Vagina (tissue), 2 donors: ENCODE measurements at regions not wholly inside any gene's neighbourhood (a gene's known extent, or its start where the extent isn't known, plus 50 kb on each side); places are given as distances from the start of the nearest gene placed in this dataset.

Experiments used
- DNase-seq, 2 donors: peaks; one replicate each; pipeline ENCODE4 v3.0.0-alpha.2; 2017; ENCODE audit errors: extremely low spot score in 2 of 2
- H3K27ac ChIP-seq: fragments of 200-600 bp; sonication (generic); one replicate; pipeline ENCODE4 v1.5.1; 2019
- H3K27me3 ChIP-seq: fragments of 200-600 bp; sonication (generic); one replicate; pipeline ENCODE4 v1.5.1; 2019
- H3K36me3 ChIP-seq, 2 donors: fragments of 200-600 bp; sonication (generic); one replicate each; pipeline ENCODE4 v1.5.1; 2017 to 2019
- H3K4me1 ChIP-seq: fragments of 200-600 bp; sonication (generic); one replicate; pipeline ENCODE4 v1.5.1; 2019
- H3K4me3 ChIP-seq, 2 donors: fragments of 200-600 bp; sonication (generic); 1 replicate in 1 of 2; 2 replicates in 1 of 2; pipeline ENCODE4 v1.5.1; 2016 to 2019
- H3K9me3 ChIP-seq: fragments of 200-600 bp; sonication (generic); one replicate; pipeline ENCODE4 v1.5.1; 2019
- CTCF ChIP-seq, 3 experiments: fragments of 450-650 bp in 2 of 3; fragments of 200-600 bp in 1 of 3; sonication (generic) in 1 of 3; IDR thresholded peaks; one replicate each; pipeline ENCODE4 v1.5.1; 2017 to 2019; ENCODE audit warnings: antibody characterized with exemption in 3 of 3, mild to moderate bottlenecking in 2 of 3, moderate library complexity in 2 of 3
- POLR2A ChIP-seq, 2 donors: fragments of 450-650 bp; IDR thresholded peaks; one replicate each; pipeline ENCODE4 v1.6.1; 2017; ENCODE audit warnings: antibody characterized with exemption in 2 of 2, mild to moderate bottlenecking in 2 of 2, moderate library complexity in 2 of 2
- POLR2AphosphoS5 ChIP-seq, 2 donors: sonication (generic); formaldehyde crosslinking; IDR thresholded peaks; one replicate each; pipeline ENCODE4 v1.9.0; 2017; ENCODE audit warnings: antibody characterized with exemption in 2 of 2, mild to moderate bottlenecking in 2 of 2, low read depth in 1 of 2; ENCODE audit not compliant: insufficient read depth in 1 of 2
- intact Hi-C: fragments of 100-400 bp; cut with DNase I; formaldehyde crosslinking; loops from one replicate; pipeline ENCODE4 v1.15.1; 2023

GRCh38 chr5:57734296-57734695 lies 251.7 kb upstream of the ACTBL2 start:
- Histone ChIP-seq H3K4me1 (peaks cover 22% of the 10 kb centered on the region), H3K27ac (no peak overlapping the region), H3K4me3 (no peak overlapping the region), H3K27me3 (no peaks in the 10 kb centered on the region), H3K9me3 (no peaks in the 10 kb centered on the region), H3K36me3 (no peaks in the 10 kb centered on the region)
- TF ChIP-seq POLR2AphosphoS5 (IDR thresholded peaks at IDR 0.05; ENCODE audit: insufficient read depth in 1 of 2, low read depth in 1 of 2) (no peak), CTCF (IDR thresholded peaks at IDR 0.05) (no peak), POLR2A (IDR thresholded peaks at IDR 0.05) (no peak)
- intact Hi-C loops: no loop called here
- no peak for DNase-seq

GRCh38 chr5:57727591-57727990 lies 245.0 kb upstream of the ACTBL2 start:
- intact Hi-C loops: no loop called here
- H3K27ac ChIP-seq: no peak overlapping the region
- no peaks in the 10 kb centered on the region for H3K36me3 ChIP-seq
- H3K4me3 ChIP-seq: no peak overlapping the region
- DNase-seq: no peak
- no peaks in the 10 kb centered on the region for H3K27me3 ChIP-seq
- H3K4me1 ChIP-seq: no peaks in the 10 kb centered on the region
- H3K9me3 ChIP-seq: peaks cover 3% of the 10 kb centered on the region
- TF ChIP-seq POLR2AphosphoS5 (IDR thresholded peaks at IDR 0.05; ENCODE audit: insufficient read depth in 1 of 2, low read depth in 1 of 2) (no peak), CTCF (IDR thresholded peaks at IDR 0.05) (no peak), POLR2A (IDR thresholded peaks at IDR 0.05) (no peak)

DNA sequence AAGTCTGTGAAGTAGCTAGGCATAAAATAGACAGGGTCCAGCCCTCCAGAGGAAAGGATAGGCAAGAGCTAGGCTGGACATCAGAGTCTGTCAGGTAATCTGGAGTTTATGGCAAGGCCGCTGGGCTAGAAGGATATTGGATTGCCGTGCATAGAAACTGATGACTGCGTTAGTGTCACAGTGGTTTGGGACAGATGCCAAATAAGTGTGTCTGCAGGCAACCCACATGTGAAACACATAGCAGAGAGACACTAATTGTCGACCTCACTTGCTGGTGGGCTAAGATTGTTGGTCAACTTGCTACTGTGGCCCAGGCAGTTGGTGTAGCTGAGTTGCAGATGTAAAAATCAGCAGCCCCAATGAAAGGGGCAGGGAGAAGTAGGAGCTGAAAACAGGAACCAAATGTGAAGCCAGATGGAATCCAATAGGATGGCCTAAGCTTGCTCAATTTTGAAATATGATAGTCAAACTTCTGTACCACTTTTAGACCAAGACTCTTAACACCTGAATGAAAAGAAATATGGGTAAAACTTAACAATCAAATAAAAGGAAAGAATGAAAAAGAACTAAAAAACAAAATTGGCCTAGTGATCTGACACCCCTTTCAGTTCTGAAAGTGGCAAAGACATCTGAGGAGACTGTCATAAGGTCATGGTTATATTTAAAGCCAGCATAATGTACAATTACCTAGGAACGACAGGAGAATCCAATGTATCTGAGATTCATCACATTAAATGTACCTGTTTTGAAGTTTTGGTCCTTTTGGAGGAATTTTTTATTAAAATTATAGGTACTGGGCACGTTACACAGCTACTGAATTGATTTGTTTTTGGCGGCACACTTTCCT lies 243.3 kb upstream of the ACTBL2 start:
- intact Hi-C loops: no loop called here
- no peak for TF ChIP-seq CTCF (IDR thresholded peaks at IDR 0.05)
- TF ChIP-seq POLR2AphosphoS5 (IDR thresholded peaks at IDR 0.05; ENCODE audit: insufficient read depth in 1 of 2, low read depth in 1 of 2): no peak
- no peak for TF ChIP-seq POLR2A (IDR thresholded peaks at IDR 0.05)
- no peak overlapping the region for H3K4me3 ChIP-seq
- H3K4me1 ChIP-seq: no peaks in the 10 kb centered on the region
- H3K36me3 ChIP-seq: no peaks in the 10 kb centered on the region
- H3K9me3 ChIP-seq: peaks cover 3% of the 10 kb centered on the region
- no peak for DNase-seq
- no peak overlapping the region for H3K27ac ChIP-seq
- no peaks in the 10 kb centered on the region for H3K27me3 ChIP-seq

DNA sequence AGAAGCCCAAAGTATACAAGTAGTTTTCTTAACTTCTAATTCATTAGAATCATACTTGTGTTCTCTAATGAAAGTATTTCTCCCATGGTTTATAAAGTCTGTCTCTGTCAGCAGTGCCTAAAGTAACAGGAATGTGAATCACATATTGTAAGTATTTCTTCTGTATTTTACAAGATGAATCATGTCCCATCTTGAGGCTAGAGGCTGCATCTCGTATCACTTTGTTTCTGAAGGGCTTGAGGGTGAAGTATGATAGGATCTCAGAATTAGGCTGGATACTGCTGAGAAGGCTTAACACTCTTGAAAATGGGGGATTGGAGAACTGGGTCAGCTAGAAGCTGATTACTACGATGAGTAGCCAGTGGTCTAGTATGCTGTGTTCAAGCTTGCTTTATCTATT lies 242.2 kb upstream of the ACTBL2 start:
- no peaks in the 10 kb centered on the region for H3K36me3 ChIP-seq
- intact Hi-C loops: no loop called here
- H3K4me1 ChIP-seq: no peaks in the 10 kb centered on the region
- H3K27me3 ChIP-seq: no peaks in the 10 kb centered on the region
- TF ChIP-seq POLR2A (IDR thresholded peaks at IDR 0.05) (no peak), CTCF (IDR thresholded peaks at IDR 0.05) (no peak), POLR2AphosphoS5 (IDR thresholded peaks at IDR 0.05; ENCODE audit: insufficient read depth in 1 of 2, low read depth in 1 of 2) (no peak)
- H3K9me3 ChIP-seq: peaks cover 3% of the 10 kb centered on the region
- H3K4me3 ChIP-seq: no peak overlapping the region
- no peak overlapping the region for H3K27ac ChIP-seq
- no peak for DNase-seq

DNA sequence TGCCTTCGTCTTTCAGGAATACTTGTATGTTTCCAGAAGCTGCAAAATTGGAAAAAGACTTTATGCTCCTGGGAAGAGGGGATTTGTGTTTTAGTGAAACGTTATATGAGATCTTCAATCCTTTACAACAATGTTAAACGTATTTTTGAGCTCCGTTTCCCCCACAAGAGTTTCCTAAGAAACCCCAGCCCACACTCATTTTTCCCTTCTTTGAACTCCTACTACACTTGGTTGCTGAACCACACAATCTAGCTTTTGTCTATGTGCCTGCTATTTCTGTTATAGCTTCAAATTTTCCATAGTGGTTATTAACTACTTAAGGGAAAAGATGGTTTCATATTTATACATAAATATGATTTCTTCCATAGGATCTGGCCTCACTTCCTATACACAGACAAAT lies 238.6 kb upstream of the ACTBL2 start:
- Histone ChIP-seq H3K4me1 (no peaks in the 10 kb centered on the region), H3K4me3 (no peak overlapping the region), H3K36me3 (no peaks in the 10 kb centered on the region), H3K27ac (no peak overlapping the region), H3K27me3 (no peaks in the 10 kb centered on the region), H3K9me3 (no peaks in the 10 kb centered on the region)
- no peak for TF ChIP-seq POLR2AphosphoS5 (IDR thresholded peaks at IDR 0.05; ENCODE audit: insufficient read depth in 1 of 2, low read depth in 1 of 2)
- TF ChIP-seq POLR2A (IDR thresholded peaks at IDR 0.05): no peak
- no peak for TF ChIP-seq CTCF (IDR thresholded peaks at IDR 0.05)
- intact Hi-C loops: no loop called here
- no peak for DNase-seq
